ENCODE measurements at regions not wholly inside any gene's neighbourhood (a gene's known extent, or its start where the extent isn't known, plus 50 kb on each side); places are given as distances from the start of the nearest gene placed in this dataset.
"Not testable (repeated sequence)": the region's sequence is repeated elsewhere in the genome, so short reads cannot be mapped to it uniquely, and the experiment has no call there.

DNA sequence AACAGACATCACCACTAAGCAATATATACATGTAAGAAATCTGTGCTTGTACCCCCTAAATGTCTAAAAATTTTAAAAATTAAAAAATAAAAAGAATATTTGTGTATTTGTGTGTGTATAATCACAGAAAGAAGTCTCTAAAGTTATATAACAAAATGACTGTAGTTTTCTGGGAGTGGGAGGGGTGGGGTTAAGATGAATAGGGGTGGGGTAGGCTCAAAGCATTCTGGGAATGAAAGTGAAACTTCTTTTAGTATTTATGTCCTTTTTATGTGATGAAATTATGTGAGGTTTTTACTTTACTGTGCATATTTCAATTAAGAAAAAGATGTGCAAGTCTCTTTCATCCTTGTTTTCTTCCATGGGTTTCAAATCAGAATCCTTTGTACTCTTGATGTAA, 65.3 kb downstream of the FASLG start:
- DNase-seq, result no peak
- H3K4me3 ChIP-seq (ENCODE audit: low read depth, low read length), result no peak overlapping the region
- in situ Hi-C loops (cut with HindIII; ENCODE audit: low pct_ligation_motif_present, low sequenced_read_pairs), result no loop called here
- no peaks in the 10 kb centered on the region for H3K36me3 ChIP-seq (replicated peaks)
- no peak overlapping the region for H3K27ac ChIP-seq
- H3K27me3 ChIP-seq (replicated peaks), result no peaks in the 10 kb centered on the region
- TF ChIP-seq, protein P1, sequence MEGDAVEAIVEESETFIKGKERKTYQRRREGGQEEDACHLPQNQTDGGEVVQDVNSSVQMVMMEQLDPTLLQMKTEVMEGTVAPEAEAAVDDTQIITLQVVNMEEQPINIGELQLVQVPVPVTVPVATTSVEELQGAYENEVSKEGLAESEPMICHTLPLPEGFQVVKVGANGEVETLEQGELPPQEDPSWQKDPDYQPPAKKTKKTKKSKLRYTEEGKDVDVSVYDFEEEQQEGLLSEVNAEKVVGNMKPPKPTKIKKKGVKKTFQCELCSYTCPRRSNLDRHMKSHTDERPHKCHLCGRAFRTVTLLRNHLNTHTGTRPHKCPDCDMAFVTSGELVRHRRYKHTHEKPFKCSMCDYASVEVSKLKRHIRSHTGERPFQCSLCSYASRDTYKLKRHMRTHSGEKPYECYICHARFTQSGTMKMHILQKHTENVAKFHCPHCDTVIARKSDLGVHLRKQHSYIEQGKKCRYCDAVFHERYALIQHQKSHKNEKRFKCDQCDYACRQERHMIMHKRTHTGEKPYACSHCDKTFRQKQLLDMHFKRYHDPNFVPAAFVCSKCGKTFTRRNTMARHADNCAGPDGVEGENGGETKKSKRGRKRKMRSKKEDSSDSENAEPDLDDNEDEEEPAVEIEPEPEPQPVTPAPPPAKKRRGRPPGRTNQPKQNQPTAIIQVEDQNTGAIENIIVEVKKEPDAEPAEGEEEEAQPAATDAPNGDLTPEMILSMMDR (IDR thresholded peaks at IDR 0.05; ENCODE audit: low read depth, low read length, missing control alignments), result no peak

DNA sequence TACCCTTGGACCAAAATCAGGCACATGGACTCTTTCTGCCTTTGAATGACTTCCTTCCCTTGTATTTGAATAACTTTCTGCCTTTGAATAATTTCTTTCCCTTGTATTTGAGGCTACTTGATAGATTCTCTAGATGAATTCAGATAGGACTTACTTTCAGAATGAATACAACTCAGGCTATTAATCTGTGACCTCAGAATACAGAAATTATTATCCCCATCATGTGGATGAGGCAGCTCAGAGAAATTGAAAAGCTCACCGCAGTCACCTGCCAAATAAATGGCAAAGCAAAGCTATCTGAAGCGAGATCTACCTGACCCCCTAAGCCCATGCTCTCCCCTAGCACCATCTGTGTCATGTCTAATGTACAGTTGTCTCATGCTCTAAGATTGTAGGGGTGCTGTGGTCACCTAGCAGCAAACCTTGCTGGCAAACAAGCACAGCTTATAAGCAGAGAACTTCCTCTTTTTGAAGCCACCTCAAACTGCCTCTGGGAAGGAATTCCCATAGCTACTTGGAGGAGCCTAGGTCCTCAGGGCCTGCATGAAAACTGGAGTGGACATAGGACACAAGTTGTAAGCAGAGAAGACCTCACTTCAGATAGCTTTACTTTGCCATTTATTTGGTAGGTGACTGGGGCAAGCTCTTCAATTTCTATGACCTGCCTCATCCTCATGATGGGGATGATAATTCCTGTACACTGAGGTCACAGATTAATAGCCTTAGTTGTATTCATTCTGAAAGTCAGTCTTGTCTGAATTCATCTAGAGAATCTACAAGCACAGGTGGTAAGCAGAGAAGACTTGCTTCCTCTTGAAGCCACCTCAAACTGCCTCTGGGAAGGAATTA, 66.1 kb downstream of the FASLG start:
- TF ChIP-seq, protein P1 (IDR thresholded peaks at IDR 0.05; ENCODE audit: low read depth, low read length, missing control alignments), result no peak
- H3K27ac ChIP-seq, result no peak overlapping the region
- H3K27me3 ChIP-seq (replicated peaks), result no peaks in the 10 kb centered on the region
- no peak overlapping the region for H3K4me3 ChIP-seq (ENCODE audit: low read depth, low read length)
- no peaks in the 10 kb centered on the region for H3K36me3 ChIP-seq (replicated peaks)
- DNase-seq, result no peak
- in situ Hi-C loops (cut with HindIII; ENCODE audit: low pct_ligation_motif_present, low sequenced_read_pairs), result no loop called here

GRCh38 chr1:172726740-172727139, 67.8 kb downstream of the FASLG start:
- in situ Hi-C loops (cut with HindIII; ENCODE audit: low pct_ligation_motif_present, low sequenced_read_pairs), result no loop called here
- no peak overlapping the region for H3K27ac ChIP-seq

GRCh38 chr1:172727275-172727857, 68.5 kb downstream of the FASLG start:
- Histone ChIP-seq H3K27ac (no peak overlapping the region), H3K36me3 (replicated peaks) (no peaks in the 10 kb centered on the region), H3K27me3 (replicated peaks) (no peaks in the 10 kb centered on the region), H3K4me3 (ENCODE audit: low read depth, low read length) (no peak overlapping the region)
- DNase-seq, result no peak
- in situ Hi-C loops (cut with HindIII; ENCODE audit: low pct_ligation_motif_present, low sequenced_read_pairs), result no loop called here
- TF ChIP-seq, protein P1 (IDR thresholded peaks at IDR 0.05; ENCODE audit: low read depth, low read length, missing control alignments), result no peak

More at GRCh38 chr1:172726740-172727139, 67.8 kb downstream of the FASLG start:
- Histone ChIP-seq H3K4me3 (ENCODE audit: low read depth, low read length) (no peak overlapping the region), H3K27me3 (replicated peaks) (no peaks in the 10 kb centered on the region), H3K36me3 (replicated peaks) (no peaks in the 10 kb centered on the region)
- TF ChIP-seq, protein P1 (IDR thresholded peaks at IDR 0.05; ENCODE audit: low read depth, low read length, missing control alignments), result no peak
- no peak for DNase-seq

- H3K27ac ChIP-seq, result no peak overlapping the region
- peak; percentile 14 for DNase-seq
- TF ChIP-seq, protein P1 (IDR thresholded peaks at IDR 0.05; ENCODE audit: low read depth, low read length, missing control alignments), result peak; percentile 75
- no peaks in the 10 kb centered on the region for H3K27me3 ChIP-seq (replicated peaks)
- no peak overlapping the region for H3K4me3 ChIP-seq (ENCODE audit: low read depth, low read length)
- H3K36me3 ChIP-seq (replicated peaks), result no peaks in the 10 kb centered on the region
- in situ Hi-C loops (cut with HindIII; ENCODE audit: low pct_ligation_motif_present, low sequenced_read_pairs), result no loop called here
Measured at GRCh38 chr1:172727956-172728603, 69.2 kb downstream of the FASLG start.

GRCh38 chr1:172728705-172729104, 69.8 kb downstream of the FASLG start:
- DNase-seq; H3K27me3 ChIP-seq (replicated peaks); H3K4me3 ChIP-seq (ENCODE audit: low read depth, low read length); in situ Hi-C loops (cut with HindIII; ENCODE audit: low pct_ligation_motif_present, low sequenced_read_pairs); H3K27ac ChIP-seq; H3K36me3 ChIP-seq (replicated peaks): not testable (repeated sequence)
